LNCaP clone FGC (cell line): ENCODE measurements at regions not wholly inside any gene's neighbourhood (a gene's known extent, or its start where the extent isn't known, plus 50 kb on each side); places are given as distances from the start of the nearest gene placed in this dataset.

ENCODE experiments used
- DNase-seq: peaks from one replicate; pipeline ENCODE4 v3.0.0-alpha.2; 2011; ENCODE audit warnings: low read depth
- H3K4me3 ChIP-seq: 2 replicates; pipeline ENCODE4 v1.5.1; 2011; ENCODE audit warnings: mild to moderate bottlenecking, low read depth, low read length, control low read depth
- TF ChIP-seq, protein P1 (sequence below): IDR thresholded peaks from 2 replicates; pipeline ENCODE4 v1.5.1; 2012; ENCODE audit warnings: mild to moderate bottlenecking; ENCODE audit not compliant: control insufficient read depth, insufficient read depth; ENCODE audit errors: extremely low read depth

DNA sequence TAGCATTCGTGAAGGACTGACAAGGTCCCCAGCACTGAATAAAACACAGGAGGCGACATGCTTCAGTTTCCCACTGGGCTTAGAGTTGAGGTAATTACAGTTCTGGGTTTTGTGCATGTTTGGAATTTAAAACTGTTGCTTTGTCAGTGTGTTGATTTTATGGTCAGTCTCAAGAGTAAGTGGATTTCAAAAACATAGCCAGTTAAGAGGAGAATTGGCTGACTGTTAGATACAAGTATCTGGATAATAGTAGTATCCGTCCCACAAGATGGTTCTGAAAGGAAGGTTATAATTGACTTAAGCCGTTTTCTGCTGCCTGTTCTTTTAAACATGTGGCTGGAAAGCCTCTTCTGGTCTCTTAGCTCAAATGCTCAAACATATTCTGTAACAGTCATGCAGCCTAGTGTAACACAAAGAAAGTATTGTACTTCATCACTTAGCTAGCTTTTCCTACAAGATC, 170.9 kb downstream of the POLR1F start:
- H3K4me3 ChIP-seq, result no peak overlapping the region
- no peak for DNase-seq
- TF ChIP-seq, protein P1, sequence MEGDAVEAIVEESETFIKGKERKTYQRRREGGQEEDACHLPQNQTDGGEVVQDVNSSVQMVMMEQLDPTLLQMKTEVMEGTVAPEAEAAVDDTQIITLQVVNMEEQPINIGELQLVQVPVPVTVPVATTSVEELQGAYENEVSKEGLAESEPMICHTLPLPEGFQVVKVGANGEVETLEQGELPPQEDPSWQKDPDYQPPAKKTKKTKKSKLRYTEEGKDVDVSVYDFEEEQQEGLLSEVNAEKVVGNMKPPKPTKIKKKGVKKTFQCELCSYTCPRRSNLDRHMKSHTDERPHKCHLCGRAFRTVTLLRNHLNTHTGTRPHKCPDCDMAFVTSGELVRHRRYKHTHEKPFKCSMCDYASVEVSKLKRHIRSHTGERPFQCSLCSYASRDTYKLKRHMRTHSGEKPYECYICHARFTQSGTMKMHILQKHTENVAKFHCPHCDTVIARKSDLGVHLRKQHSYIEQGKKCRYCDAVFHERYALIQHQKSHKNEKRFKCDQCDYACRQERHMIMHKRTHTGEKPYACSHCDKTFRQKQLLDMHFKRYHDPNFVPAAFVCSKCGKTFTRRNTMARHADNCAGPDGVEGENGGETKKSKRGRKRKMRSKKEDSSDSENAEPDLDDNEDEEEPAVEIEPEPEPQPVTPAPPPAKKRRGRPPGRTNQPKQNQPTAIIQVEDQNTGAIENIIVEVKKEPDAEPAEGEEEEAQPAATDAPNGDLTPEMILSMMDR, result no peak

- TF ChIP-seq, protein P1, result no peak
- no peak for DNase-seq
- no peak overlapping the region for H3K4me3 ChIP-seq
These were observed 175.6 kb downstream of the POLR1F start for GRCh38 chr7:19533266-19533665.

- no peak overlapping the region for H3K4me3 ChIP-seq
- TF ChIP-seq, protein P1, result no peak
- DNase-seq, result no peak
These were observed 178.0 kb downstream of the POLR1F start for GRCh38 chr7:19530852-19531251.

GRCh38 chr7:19530261-19530660, 178.6 kb downstream of the POLR1F start:
- H3K4me3 ChIP-seq, result no peak overlapping the region
- DNase-seq, result no peak
- TF ChIP-seq, protein P1, result no peak

DNA sequence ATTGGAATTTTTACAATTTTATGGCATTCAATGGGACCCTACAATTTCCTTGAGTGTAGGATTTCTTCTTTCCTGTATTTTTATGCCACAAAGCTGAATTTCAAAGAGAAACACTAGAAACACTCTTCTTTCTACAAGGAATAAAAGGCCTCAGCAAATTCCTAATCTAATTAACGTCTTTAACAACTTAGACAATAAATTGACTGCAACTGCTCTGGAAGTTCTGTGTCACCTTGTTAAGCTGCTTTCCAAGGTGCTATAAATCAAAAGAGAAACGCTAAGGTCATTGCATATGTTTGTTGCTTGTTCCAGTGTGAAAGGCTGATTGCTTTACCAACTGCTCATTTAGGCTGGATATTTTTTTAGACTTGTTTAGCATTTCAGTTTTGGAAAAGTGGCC, 182.2 kb downstream of the POLR1F start:
- no peak for DNase-seq
- TF ChIP-seq, protein P1, result no peak
- no peak overlapping the region for H3K4me3 ChIP-seq

GRCh38 chr7:19522486-19522885, 186.4 kb downstream of the POLR1F start:
- no peak for DNase-seq
- no peak overlapping the region for H3K4me3 ChIP-seq
- TF ChIP-seq, protein P1, result no peak

- TF ChIP-seq, protein P1, result no peak
- DNase-seq, result no peak
- H3K4me3 ChIP-seq, result no peak overlapping the region
These were observed 188.4 kb downstream of the POLR1F start for GRCh38 chr7:19520392-19520791.
